ENCODE measurements at regions not wholly inside any gene's neighbourhood (a gene's known extent, or its start where the extent isn't known, plus 50 kb on each side); places are given as distances from the start of the nearest gene placed in this dataset.

- TF ChIP-seq POLR2A (IDR thresholded peaks at IDR 0.05; ENCODE audit: extremely low read depth, insufficient read length) (no peak), MAX (IDR thresholded peaks at IDR 0.05; ENCODE audit: low read depth, low read length) (no peak)
Measured at GRCh38 chr20:54708229-54708628, 232.8 kb downstream of the DOK5 start.
